Glutamatergic neuron (in vitro differentiated cells): ENCODE measurements at regions not wholly inside any gene's neighbourhood (a gene's known extent, or its start where the extent isn't known, plus 50 kb on each side); places are given as distances from the start of the nearest gene placed in this dataset.

ENCODE experiments used
- DNase-seq: peaks from one replicate; pipeline ENCODE4 v3.0.0; 2022
- H3K27ac Mint-ChIP-seq: one replicate; pipeline ENCODE4 v1.8.0; 2020; ENCODE audit warnings: mild to moderate bottlenecking, mixed read lengths, inconsistent platforms; ENCODE audit not compliant: unreplicated experiment
- H3K27me3 Mint-ChIP-seq: one replicate; pipeline ENCODE4 v1.8.0; 2020; ENCODE audit warnings: mild to moderate bottlenecking, moderate library complexity, mixed read lengths, inconsistent platforms; ENCODE audit not compliant: unreplicated experiment
- H3K36me3 Mint-ChIP-seq: one replicate; pipeline ENCODE4 v1.8.0; 2020; ENCODE audit warnings: mild to moderate bottlenecking, mixed read lengths, inconsistent platforms; ENCODE audit not compliant: unreplicated experiment
- H3K4me1 Mint-ChIP-seq: one replicate; pipeline ENCODE4 v1.8.0; 2020; ENCODE audit warnings: mild to moderate bottlenecking, low read depth, mixed read lengths, inconsistent platforms; ENCODE audit not compliant: unreplicated experiment
- H3K4me3 Mint-ChIP-seq: one replicate; pipeline ENCODE4 v1.8.0; 2020; ENCODE audit warnings: mild to moderate bottlenecking, mixed read lengths, inconsistent platforms; ENCODE audit not compliant: unreplicated experiment
- H3K9me3 Mint-ChIP-seq: one replicate; pipeline ENCODE4 v1.8.0; 2020; ENCODE audit warnings: mild to moderate bottlenecking, moderate library complexity, mixed read lengths, inconsistent platforms; ENCODE audit not compliant: unreplicated experiment
- TF ChIP-seq, protein P1 (sequence below): fragments of 200-600 bp; sonication (generic); IDR thresholded peaks from one replicate; pipeline ENCODE4 v1.5.0; 2021; ENCODE audit not compliant: partially characterized antibody, unreplicated experiment

DNA sequence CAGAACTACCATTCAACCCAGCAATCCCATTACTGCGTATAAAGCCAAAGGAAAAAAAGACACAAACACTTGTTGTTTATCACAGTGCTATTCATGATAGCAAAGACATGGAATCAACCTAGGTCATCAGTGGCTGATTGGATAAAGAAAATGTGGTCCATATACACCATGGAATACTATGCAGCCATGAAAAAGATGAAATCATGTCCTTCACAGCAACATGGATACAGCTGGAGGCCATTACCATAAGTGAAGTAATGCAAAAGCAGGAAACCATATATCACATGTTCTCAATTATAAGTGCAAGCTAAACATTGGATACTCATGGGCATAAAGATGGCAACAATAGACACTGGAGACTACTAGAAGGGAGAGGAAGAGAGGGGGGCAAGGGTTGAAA is 299.6 kb downstream of the ADGRG6 start:
- no peak overlapping the region for H3K4me3 Mint-ChIP-seq
- DNase-seq = no peak
- H3K9me3 Mint-ChIP-seq = no peaks in the 10 kb centered on the region
- no peak overlapping the region for H3K27ac Mint-ChIP-seq
- TF ChIP-seq, protein P1, sequence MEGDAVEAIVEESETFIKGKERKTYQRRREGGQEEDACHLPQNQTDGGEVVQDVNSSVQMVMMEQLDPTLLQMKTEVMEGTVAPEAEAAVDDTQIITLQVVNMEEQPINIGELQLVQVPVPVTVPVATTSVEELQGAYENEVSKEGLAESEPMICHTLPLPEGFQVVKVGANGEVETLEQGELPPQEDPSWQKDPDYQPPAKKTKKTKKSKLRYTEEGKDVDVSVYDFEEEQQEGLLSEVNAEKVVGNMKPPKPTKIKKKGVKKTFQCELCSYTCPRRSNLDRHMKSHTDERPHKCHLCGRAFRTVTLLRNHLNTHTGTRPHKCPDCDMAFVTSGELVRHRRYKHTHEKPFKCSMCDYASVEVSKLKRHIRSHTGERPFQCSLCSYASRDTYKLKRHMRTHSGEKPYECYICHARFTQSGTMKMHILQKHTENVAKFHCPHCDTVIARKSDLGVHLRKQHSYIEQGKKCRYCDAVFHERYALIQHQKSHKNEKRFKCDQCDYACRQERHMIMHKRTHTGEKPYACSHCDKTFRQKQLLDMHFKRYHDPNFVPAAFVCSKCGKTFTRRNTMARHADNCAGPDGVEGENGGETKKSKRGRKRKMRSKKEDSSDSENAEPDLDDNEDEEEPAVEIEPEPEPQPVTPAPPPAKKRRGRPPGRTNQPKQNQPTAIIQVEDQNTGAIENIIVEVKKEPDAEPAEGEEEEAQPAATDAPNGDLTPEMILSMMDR = no peak
- no peaks in the 10 kb centered on the region for H3K27me3 Mint-ChIP-seq
- H3K4me1 Mint-ChIP-seq = no peaks in the 10 kb centered on the region
- no peaks in the 10 kb centered on the region for H3K36me3 Mint-ChIP-seq

DNA sequence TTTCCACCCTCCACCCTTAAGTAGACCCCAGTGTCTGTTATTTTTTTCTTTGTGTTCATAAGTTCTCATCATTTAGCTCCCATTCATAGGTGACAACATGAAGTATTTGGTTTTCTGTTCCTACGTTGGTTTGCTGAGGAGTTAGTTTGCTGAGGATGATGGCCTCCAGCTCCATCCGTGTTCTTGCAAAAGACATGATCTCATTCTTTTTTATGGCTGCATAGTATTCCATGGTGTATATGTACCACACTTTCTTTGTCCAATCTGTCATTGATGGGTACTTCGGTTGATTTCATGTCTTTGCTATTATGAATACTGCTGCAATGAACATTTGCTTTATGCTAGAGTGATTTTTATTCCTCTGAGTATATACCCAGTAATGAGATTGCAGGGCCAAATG is 301.2 kb downstream of the ADGRG6 start:
- Mint-ChIP-seq H3K4me1 (no peaks in the 10 kb centered on the region), H3K27ac (no peak overlapping the region), H3K4me3 (no peak overlapping the region), H3K36me3 (no peaks in the 10 kb centered on the region), H3K9me3 (no peaks in the 10 kb centered on the region), H3K27me3 (no peaks in the 10 kb centered on the region)
- no peak for DNase-seq
- TF ChIP-seq, protein P1 = no peak

DNA sequence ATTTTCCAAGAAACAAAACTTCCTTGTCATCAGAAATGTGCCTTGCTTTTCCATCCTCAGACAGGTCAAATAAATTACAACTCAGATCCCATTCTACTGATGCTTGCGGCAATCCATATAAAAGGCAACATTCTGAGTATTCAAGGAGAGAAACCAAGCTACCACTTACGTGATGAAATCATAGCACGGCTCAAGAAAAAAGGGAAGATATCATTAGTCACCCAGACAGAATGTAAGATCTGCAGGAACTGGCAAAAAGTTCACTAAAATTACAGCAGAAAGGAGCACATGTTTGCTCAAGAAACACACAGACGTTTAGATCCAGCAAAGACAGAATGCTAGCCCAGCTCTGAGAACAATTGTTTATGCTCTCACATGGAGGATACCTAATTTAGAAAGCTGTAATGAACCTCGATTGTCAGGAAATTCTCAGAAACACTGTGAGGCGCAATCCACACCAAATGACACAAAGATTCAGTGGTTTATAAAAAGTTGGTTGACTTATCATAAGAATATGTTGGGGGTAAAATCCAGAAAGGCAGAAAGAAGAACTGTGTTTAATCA is 304.2 kb downstream of the ADGRG6 start:
- H3K4me3 Mint-ChIP-seq = no peak overlapping the region
- H3K36me3 Mint-ChIP-seq = no peaks in the 10 kb centered on the region
- H3K27me3 Mint-ChIP-seq = no peaks in the 10 kb centered on the region
- no peak overlapping the region for H3K27ac Mint-ChIP-seq
- no peaks in the 10 kb centered on the region for H3K9me3 Mint-ChIP-seq
- no peaks in the 10 kb centered on the region for H3K4me1 Mint-ChIP-seq
- TF ChIP-seq, protein P1 = no peak
- no peak for DNase-seq

DNA sequence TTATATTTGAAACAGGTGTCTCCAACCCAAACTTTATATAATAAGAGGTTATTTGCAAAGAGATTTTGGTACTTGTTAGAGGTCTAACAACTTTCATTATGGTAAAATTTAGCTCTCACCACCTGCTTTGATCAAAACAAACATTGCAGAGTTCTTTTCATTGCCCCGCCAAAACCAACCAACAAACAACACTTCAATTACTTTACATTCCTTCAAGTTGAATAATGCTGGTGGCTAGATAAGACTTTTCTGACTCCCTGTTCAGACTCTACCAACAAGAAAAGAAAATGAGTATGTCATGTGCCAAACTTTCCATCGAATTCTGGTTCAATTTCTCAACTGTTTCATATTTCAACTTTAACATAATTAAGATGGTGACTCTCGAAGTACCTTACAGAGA is 311.1 kb downstream of the ADGRG6 start:
- Mint-ChIP-seq H3K4me1 (no peaks in the 10 kb centered on the region), H3K27me3 (peaks cover 3% of the 10 kb centered on the region), H3K4me3 (no peak overlapping the region), H3K36me3 (no peaks in the 10 kb centered on the region), H3K27ac (no peak overlapping the region), H3K9me3 (no peaks in the 10 kb centered on the region)
- TF ChIP-seq, protein P1 = no peak
- DNase-seq = no peak

DNA sequence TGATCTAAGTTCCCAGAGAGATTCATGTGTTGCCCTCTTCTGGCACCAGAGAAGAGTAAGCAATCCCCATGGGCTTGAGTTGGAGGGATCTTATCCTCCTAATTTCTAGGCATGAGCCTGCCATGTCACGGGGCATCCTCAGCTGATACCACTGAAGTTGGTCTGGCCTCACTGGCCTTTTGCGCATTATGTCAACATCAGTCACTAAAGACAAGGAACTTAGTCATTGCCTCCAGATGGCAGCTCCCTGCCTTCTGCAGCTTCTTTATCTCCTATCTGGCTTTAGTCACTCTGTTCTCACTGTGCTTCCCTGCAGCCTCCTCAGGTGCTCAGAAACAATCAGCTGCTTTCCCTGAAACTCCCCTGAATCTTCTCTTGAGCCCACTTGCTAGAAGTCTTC is 312.2 kb downstream of the ADGRG6 start:
- H3K9me3 Mint-ChIP-seq = no peaks in the 10 kb centered on the region
- no peak for DNase-seq
- no peaks in the 10 kb centered on the region for H3K36me3 Mint-ChIP-seq
- no peaks in the 10 kb centered on the region for H3K4me1 Mint-ChIP-seq
- H3K27ac Mint-ChIP-seq = no peak overlapping the region
- TF ChIP-seq, protein P1 = no peak
- no peak overlapping the region for H3K4me3 Mint-ChIP-seq
- peaks cover 3% of the 10 kb centered on the region for H3K27me3 Mint-ChIP-seq
